ENCODE measurements at regions not wholly inside any gene's neighbourhood (a gene's known extent, or its start where the extent isn't known, plus 50 kb on each side); places are given as distances from the start of the nearest gene placed in this dataset.
A peak's percentile ranks its signal among the peaks of the same experiment; 100 is the strongest.

- no peak overlapping the region for H3K4me3 ChIP-seq (ENCODE audit: low read depth, low read length)
- DNase-seq (ENCODE audit: low read depth), result no peak
- TF ChIP-seq CTCF (conservative IDR thresholded peaks at IDR 0.05; ENCODE audit: low read depth, low read length), result no peak
Measured at GRCh38 chr2:4336864-4337263, 633.5 kb downstream of the DCDC2C start.

GRCh38 chr2:4338345-4338744 is 635.0 kb downstream of the DCDC2C start:
- no peak overlapping the region for H3K4me3 ChIP-seq (ENCODE audit: low read depth, low read length)

GRCh38 chr2:4340536-4340935 is 637.2 kb downstream of the DCDC2C start:
- no peak overlapping the region for H3K4me3 ChIP-seq (ENCODE audit: low read depth, low read length)
- DNase-seq (ENCODE audit: low read depth), result no peak
- no peak for TF ChIP-seq CTCF (conservative IDR thresholded peaks at IDR 0.05; ENCODE audit: low read depth, low read length)

More at GRCh38 chr2:4338345-4338744, 635.0 kb downstream of the DCDC2C start:
- DNase-seq (ENCODE audit: low read depth), result no peak
- TF ChIP-seq CTCF (conservative IDR thresholded peaks at IDR 0.05; ENCODE audit: low read depth, low read length), result no peak

GRCh38 chr2:4346628-4347027 is 643.3 kb downstream of the DCDC2C start:
- H3K4me3 ChIP-seq (ENCODE audit: low read depth, low read length), result no peak overlapping the region
- no peak for DNase-seq (ENCODE audit: low read depth)
- no peak for TF ChIP-seq CTCF (conservative IDR thresholded peaks at IDR 0.05; ENCODE audit: low read depth, low read length)

- TF ChIP-seq CTCF (conservative IDR thresholded peaks at IDR 0.05; ENCODE audit: low read depth, low read length), result no peak
- DNase-seq (ENCODE audit: low read depth), result no peak
- H3K4me3 ChIP-seq (ENCODE audit: low read depth, low read length), result no peak overlapping the region
Measured at GRCh38 chr2:4353668-4354067, 650.3 kb downstream of the DCDC2C start.

GRCh38 chr2:4354164-4354563 is 650.8 kb downstream of the DCDC2C start:
- no peak for DNase-seq (ENCODE audit: low read depth)
- H3K4me3 ChIP-seq (ENCODE audit: low read depth, low read length), result no peak overlapping the region
- TF ChIP-seq CTCF (conservative IDR thresholded peaks at IDR 0.05; ENCODE audit: low read depth, low read length), result no peak

- no peak overlapping the region for H3K4me3 ChIP-seq (ENCODE audit: low read depth, low read length)
- DNase-seq (ENCODE audit: low read depth), result no peak
- peak; percentile 16 for TF ChIP-seq CTCF (conservative IDR thresholded peaks at IDR 0.05; ENCODE audit: low read depth, low read length)
Measured at GRCh38 chr2:4354678-4355077, 651.3 kb downstream of the DCDC2C start.
